Panc1 (cell line): ENCODE measurements at regions not wholly inside any gene's neighbourhood (a gene's known extent, or its start where the extent isn't known, plus 50 kb on each side); places are given as distances from the start of the nearest gene placed in this dataset.
"Not testable (repeated sequence)": the region's sequence is repeated elsewhere in the genome, so short reads cannot be mapped to it uniquely, and the experiment has no call there.

Source experiments
- ATAC-seq: fragments of 200-7000 bp; cut with Tn5 transposase; 2 replicates; pipeline ENCODE4 v1.9.1; 2020; ENCODE audit warnings: mild to moderate bottlenecking, moderate library complexity
- BruUV-seq: library from RNA; stranded (reverse); fragments of 400-500 nt; replicated peaks from 2 replicates; lab custom pipeline; 2021; lab: Mats Ljungman, UMichigan
- CTCF ChIA-PET: fragments of 300-600 bp; sonication (Branson Sonifier 250); formaldehyde crosslinking; loops from one replicate; lab custom pipeline; 2022; ENCODE audit warnings: antibody characterized with exemption; lab: Charles Lee
- POLR2A ChIA-PET: fragments of 300-600 bp; sonication (Branson Sonifier 250); formaldehyde crosslinking; loops from one replicate; lab custom pipeline; 2022; ENCODE audit warnings: antibody characterized with exemption; lab: Charles Lee
- DNase-seq: peaks from one replicate; pipeline ENCODE4 v3.0.0-alpha.2; 2010; ENCODE audit warnings: low read depth, low spot score
- H3K27ac ChIP-seq: 2 replicates; pipeline ENCODE4 v1.5.1; 2011; ENCODE audit warnings: mild to moderate bottlenecking, low read length, inconsistent platforms
- H3K27me3 ChIP-seq: fragments of 200-500 bp; sonication (Bioruptor generic); 2 replicates; pipeline ENCODE4 v1.6.0; 2014; ENCODE audit warnings: low read length, inconsistent platforms; ENCODE audit not compliant: control insufficient read depth, insufficient read depth
- H3K36me3 ChIP-seq: fragments of 200-500 bp; sonication (Bioruptor generic); 2 replicates; pipeline ENCODE4 v1.5.1; 2014; ENCODE audit warnings: inconsistent platforms, mild to moderate bottlenecking, low read length, moderate library complexity; ENCODE audit not compliant: control insufficient read depth, insufficient read depth
- H3K4me1 ChIP-seq: 2 replicates; pipeline ENCODE4 v1.5.1; 2011; ENCODE audit warnings: inconsistent platforms, mild to moderate bottlenecking, low read length, moderate library complexity; ENCODE audit not compliant: control insufficient read depth, insufficient read depth
- H3K4me3 ChIP-seq, 2 experiments: 2 replicates each; pipeline ENCODE4 v1.5.1; 2011 to 2012; ENCODE audit warnings: low read depth in 2 of 2, low read length in 2 of 2, mild to moderate bottlenecking in 2 of 2, inconsistent platforms in 1 of 2, moderate library complexity in 1 of 2
- H3K9me3 ChIP-seq: fragments of 200-500 bp; sonication (Bioruptor generic); 2 replicates; pipeline ENCODE4 v1.5.1; 2014; ENCODE audit warnings: low read depth, mild to moderate bottlenecking, inconsistent platforms, low read length, moderate library complexity; ENCODE audit not compliant: control insufficient read depth, insufficient read depth
- POLR2AphosphoS5 ChIP-seq: IDR thresholded peaks from 2 replicates; pipeline ENCODE4 v1.6.1; 2012; ENCODE audit warnings: mild to moderate bottlenecking, low read depth, low read length, moderate library complexity
- SIN3A ChIP-seq: IDR thresholded peaks from 2 replicates; pipeline ENCODE4 v1.6.1; 2012; ENCODE audit warnings: low read depth, mild to moderate bottlenecking, low read length, moderate library complexity, borderline replicate concordance; ENCODE audit not compliant: insufficient read depth
- TCF7L2 ChIP-seq: IDR thresholded peaks from 2 replicates; pipeline ENCODE4 v1.6.1; 2011; ENCODE audit warnings: mild to moderate bottlenecking, low read depth, low read length, inconsistent platforms
- in situ Hi-C: cut with HindIII; loops from 2 replicates; pipeline ENCODE4 v1.10.0; 2016; ENCODE audit warnings: low sequenced_read_pairs, low pct_unique_long_range_greater_than_20kb
- intact Hi-C: fragments of 100-400 bp; cut with micrococcal nuclease; formaldehyde crosslinking; loops from one replicate; pipeline ENCODE4 v1.10.0; 2022; ENCODE audit not compliant: unreplicated experiment
- TF ChIP-seq, protein P1 (sequence below): fragments of 450-650 bp; IDR thresholded peaks from 2 replicates; pipeline ENCODE4 v1.5.1; 2017; ENCODE audit warnings: mild to moderate bottlenecking
- TF ChIP-seq, protein P2 (sequence below), 2 experiments: IDR thresholded peaks; 2 replicates each; pipeline ENCODE4 v1.6.1; 2011 to 2012; ENCODE audit warnings: low read depth in 2 of 2, control low read depth in 1 of 2, low read length in 1 of 2, mild to moderate bottlenecking in 1 of 2, moderate library complexity in 1 of 2; ENCODE audit not compliant: insufficient read depth in 1 of 2

DNA sequence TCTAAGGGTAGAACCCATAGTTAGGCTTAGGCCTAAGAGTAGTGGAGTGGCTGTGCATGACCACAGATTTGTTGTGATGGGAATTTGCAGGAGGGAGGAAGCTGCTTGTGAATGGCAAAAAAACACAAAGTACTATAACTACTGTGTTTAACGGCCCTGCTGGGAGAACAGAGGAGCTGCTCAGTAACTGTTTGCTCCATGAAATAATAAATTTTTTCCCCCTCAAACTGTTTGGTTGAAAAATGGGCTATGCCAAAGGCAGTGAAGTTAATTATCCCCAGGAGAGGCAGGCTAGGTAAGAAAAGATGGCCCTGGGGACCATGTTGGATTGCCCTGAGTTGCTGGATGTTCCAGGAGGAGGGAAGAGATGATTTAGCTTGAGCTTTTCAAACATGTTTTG lies 216.1 kb upstream of the ADRA1D start:
- Histone ChIP-seq H3K36me3 (no peaks in the 10 kb centered on the region), H3K4me3 (no peak overlapping the region), H3K27me3 (no peaks in the 10 kb centered on the region; the same call in 1 of the 2 replicates), H3K27ac (no peak overlapping the region), H3K9me3 (no peaks in the 10 kb centered on the region), H3K4me1 (no peaks in the 10 kb centered on the region)
- TF ChIP-seq, protein P1, sequence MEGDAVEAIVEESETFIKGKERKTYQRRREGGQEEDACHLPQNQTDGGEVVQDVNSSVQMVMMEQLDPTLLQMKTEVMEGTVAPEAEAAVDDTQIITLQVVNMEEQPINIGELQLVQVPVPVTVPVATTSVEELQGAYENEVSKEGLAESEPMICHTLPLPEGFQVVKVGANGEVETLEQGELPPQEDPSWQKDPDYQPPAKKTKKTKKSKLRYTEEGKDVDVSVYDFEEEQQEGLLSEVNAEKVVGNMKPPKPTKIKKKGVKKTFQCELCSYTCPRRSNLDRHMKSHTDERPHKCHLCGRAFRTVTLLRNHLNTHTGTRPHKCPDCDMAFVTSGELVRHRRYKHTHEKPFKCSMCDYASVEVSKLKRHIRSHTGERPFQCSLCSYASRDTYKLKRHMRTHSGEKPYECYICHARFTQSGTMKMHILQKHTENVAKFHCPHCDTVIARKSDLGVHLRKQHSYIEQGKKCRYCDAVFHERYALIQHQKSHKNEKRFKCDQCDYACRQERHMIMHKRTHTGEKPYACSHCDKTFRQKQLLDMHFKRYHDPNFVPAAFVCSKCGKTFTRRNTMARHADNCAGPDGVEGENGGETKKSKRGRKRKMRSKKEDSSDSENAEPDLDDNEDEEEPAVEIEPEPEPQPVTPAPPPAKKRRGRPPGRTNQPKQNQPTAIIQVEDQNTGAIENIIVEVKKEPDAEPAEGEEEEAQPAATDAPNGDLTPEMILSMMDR: no peak
- TF ChIP-seq SIN3A (no peak), POLR2AphosphoS5 (no peak), TCF7L2 (no peak)
- TF ChIP-seq, protein P2, sequence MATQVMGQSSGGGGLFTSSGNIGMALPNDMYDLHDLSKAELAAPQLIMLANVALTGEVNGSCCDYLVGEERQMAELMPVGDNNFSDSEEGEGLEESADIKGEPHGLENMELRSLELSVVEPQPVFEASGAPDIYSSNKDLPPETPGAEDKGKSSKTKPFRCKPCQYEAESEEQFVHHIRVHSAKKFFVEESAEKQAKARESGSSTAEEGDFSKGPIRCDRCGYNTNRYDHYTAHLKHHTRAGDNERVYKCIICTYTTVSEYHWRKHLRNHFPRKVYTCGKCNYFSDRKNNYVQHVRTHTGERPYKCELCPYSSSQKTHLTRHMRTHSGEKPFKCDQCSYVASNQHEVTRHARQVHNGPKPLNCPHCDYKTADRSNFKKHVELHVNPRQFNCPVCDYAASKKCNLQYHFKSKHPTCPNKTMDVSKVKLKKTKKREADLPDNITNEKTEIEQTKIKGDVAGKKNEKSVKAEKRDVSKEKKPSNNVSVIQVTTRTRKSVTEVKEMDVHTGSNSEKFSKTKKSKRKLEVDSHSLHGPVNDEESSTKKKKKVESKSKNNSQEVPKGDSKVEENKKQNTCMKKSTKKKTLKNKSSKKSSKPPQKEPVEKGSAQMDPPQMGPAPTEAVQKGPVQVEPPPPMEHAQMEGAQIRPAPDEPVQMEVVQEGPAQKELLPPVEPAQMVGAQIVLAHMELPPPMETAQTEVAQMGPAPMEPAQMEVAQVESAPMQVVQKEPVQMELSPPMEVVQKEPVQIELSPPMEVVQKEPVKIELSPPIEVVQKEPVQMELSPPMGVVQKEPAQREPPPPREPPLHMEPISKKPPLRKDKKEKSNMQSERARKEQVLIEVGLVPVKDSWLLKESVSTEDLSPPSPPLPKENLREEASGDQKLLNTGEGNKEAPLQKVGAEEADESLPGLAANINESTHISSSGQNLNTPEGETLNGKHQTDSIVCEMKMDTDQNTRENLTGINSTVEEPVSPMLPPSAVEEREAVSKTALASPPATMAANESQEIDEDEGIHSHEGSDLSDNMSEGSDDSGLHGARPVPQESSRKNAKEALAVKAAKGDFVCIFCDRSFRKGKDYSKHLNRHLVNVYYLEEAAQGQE (IDR thresholded peaks at IDR 0.05; ENCODE audit: insufficient read depth in 1 of 2, low read depth in 2 of 2, low read length in 1 of 2): no peak
- ChIA-PET POLR2A (no interaction called here), CTCF (no interaction called here)
- intact Hi-C loops: no loop called here
- ATAC-seq (no peak), DNase-seq (no peak)
- no TSS peak for BruUV-seq
- in situ Hi-C loops: no loop called here

DNA sequence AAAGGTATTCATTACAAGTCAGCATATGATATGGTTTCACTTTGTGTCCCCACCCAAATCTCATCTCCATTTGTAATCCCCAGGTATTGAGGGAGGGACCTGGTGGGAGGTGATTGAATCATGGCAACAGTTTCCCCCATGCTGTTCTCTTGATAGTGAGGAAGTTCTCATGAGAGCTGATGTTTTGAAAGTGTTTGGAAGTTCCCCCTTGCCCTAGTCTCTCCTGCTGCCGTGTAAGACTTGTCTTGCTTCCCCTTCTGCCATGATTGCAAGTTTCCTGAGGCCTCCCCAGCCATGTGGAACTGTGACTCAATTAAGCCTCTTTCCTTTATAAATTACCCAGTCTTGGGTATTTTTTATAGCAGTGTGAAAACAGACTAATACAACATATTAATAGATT lies 213.7 kb upstream of the ADRA1D start:
- H3K27me3 ChIP-seq, H3K4me3 ChIP-seq, ATAC-seq, intact Hi-C loops, H3K9me3 ChIP-seq, H3K36me3 ChIP-seq, in situ Hi-C loops, POLR2A ChIA-PET, BruUV-seq, DNase-seq, H3K27ac ChIP-seq, H3K4me1 ChIP-seq, CTCF ChIA-PET: not testable (repeated sequence)

DNA sequence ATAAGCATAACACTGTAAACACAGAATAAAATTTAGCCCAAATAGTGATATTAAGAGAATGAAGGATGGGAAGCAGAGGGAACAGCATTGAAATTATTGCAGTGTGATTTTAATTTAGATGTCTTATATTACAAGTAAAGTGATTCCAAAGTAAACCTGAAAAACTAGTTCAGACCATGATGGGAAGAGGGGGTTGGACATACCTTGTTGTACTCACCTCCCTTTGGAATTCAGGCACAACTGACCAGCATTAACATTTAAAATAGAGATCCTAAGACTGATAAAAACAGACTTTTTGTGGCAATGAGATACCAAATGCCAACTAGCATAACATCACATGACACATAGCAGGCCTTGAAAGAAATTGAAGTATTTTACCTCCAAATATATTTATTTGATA lies 210.0 kb upstream of the ADRA1D start:
- no TSS peak for BruUV-seq
- intact Hi-C loops: no loop called here
- POLR2A ChIA-PET: no interaction called here

More for the DNA sequence above, 210.0 kb upstream of the ADRA1D start:
- Histone ChIP-seq H3K4me1 (no peaks in the 10 kb centered on the region), H3K27me3 (no peaks in the 10 kb centered on the region), H3K9me3 (no peaks in the 10 kb centered on the region), H3K36me3 (no peaks in the 10 kb centered on the region), H3K4me3 (no peak overlapping the region), H3K27ac (no peak overlapping the region)
- CTCF ChIA-PET: no interaction called here
- in situ Hi-C loops: no loop called here
- no peak for ATAC-seq
- TF ChIP-seq TCF7L2 (no peak), POLR2AphosphoS5 (no peak), SIN3A (no peak)
- TF ChIP-seq, protein P1: no peak
- TF ChIP-seq, protein P2 (IDR thresholded peaks at IDR 0.05; ENCODE audit: insufficient read depth in 1 of 2, low read depth in 2 of 2, low read length in 1 of 2): no peak
- no peak for DNase-seq
